CD4-positive, alpha-beta T cell treated with Interleukin-4 for 4 hours (primary cell): ENCODE measurements at regions not wholly inside any gene's neighbourhood (a gene's known extent, or its start where the extent isn't known, plus 50 kb on each side); places are given as distances from the start of the nearest gene placed in this dataset.
"Not testable (repeated sequence)": the region's sequence is repeated elsewhere in the genome, so short reads cannot be mapped to it uniquely, and the experiment has no call there.

Experiments used
- DNase-seq: peaks from one replicate; pipeline ENCODE4 v3.0.0-alpha.2; 2020

DNA sequence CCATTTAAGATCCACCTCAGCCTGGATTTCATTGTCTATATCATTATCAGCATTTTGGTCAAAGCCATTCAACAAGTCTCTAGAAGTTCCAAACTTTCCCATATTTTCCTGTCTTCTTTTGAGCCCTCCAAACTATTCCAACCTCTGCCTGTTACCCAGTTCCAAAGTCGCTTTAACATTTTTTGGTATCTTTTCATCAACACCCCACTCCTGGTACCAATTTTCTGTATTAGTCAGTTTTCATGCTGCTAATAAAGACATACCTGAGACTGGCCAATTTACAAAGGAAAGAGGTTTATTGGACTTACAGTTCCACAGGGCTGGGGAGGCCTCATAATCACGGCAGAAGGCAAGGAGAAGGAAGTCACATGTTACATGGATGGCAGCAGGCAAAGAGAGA, 982.9 kb downstream of the TAF11L14 start:
- not testable (repeated sequence) for DNase-seq

DNA sequence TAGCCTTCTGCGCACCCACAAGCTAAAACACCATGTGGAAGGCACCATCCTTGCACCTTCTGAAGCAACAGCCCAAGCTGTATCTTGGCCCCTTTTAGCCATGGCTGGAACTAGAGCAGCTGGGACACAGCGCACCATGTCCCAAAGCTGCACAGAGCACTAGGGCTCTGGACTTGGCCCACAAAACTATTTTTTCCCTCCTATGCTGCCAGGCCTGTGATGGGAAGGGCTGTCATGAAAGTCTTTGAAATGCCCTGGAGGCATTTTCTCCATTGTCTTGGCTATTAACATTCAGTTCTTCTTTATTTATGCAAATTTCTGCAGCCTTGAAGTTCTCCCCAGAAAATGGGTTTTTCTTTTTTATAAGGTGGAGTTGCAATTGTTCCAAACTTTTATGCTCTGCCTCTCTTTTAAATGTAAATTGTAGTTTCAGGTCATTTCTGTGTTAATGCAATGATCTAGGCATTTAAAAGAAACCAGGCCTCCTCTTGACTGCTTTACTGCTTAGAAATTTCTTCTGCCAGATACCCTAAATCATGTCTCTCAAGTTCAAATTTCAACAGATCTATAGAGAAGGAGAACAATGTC, 996.3 kb downstream of the TAF11L14 start:
- DNase-seq, result no peak

DNA sequence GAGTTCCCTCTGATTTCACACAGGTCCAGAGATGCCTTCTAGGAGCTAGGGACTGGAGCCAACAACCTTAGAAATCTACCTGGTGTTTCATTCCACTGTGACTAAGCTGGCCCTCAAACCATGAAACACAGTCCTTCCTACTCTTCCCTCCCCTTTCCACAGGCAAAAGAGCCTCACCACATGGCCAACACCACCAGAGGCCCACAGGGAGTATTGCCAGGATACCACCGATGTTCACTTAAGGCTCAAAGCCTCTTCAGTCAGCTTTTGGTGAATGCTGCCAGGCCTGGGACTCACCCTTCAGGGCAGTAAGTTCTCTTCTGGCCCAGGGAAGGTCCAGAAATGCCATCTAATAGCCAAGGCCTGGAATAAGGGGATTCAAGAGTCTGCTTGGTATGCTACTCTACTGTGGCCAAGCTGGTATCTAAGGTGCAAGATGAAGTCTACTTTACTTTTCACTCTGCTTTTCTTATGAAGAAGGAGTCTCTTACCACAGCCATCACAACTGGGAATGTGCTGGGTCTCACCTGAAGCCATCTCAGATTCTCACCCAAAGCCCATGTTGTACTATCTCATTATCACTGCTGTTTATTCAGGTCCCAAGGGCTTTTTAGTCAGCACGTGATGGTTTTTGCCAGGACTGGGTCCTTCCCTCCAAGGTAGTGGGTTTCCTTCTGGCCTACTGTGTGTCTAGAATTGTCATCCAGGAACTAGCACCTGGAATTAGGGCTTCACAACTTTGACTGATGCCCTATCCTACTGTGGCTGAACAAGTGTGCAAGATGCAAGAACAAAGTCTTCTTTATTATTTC, 1018.4 kb downstream of the TAF11L14 start:
- no peak for DNase-seq

DNA sequence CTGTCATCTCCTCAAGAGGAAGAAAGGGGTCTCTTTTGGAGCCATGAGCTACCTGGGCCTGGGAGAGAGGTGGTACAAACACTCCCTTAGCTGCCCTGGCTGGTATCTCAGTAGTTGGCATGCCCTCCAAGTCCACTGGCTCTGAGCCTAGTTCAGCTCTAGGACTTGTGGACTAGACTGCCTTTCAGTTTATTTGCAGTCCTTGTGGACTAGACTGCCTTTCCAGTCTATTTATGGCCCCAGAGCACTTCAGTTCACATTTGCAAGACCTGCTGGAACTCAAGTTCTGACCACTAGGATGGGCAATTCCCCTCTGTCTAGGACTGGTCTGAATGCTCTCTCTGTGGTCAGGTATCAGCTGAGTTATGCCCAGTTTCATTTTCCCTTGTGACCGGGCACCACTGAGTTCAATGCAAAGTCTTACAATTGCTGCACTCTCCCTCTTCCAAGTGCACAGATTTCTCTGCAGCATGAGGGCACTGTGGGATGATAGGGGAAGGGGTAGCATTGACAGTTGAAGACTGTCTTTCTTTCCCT, 1019.0 kb downstream of the TAF11L14 start:
- DNase-seq, result no peak

DNA sequence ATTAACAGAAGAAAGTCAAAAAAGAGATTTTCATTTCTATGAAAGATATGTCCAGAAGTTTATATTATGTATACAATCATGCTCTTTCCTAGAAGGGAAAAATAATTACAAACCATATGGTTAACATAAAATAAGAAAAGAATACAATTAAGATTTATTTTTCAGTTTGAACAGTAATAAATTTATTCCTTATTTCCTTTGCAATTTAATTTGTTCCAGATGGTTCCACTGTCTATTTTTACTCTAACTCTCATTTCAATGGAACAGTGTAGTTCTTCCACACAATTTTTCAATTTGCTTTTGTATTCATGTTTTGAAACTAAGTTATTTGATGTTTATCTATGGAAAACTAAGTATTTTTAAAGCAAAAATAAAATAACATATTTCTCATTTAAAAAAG, 1026.3 kb downstream of the TAF11L14 start:
- no peak for DNase-seq

DNA sequence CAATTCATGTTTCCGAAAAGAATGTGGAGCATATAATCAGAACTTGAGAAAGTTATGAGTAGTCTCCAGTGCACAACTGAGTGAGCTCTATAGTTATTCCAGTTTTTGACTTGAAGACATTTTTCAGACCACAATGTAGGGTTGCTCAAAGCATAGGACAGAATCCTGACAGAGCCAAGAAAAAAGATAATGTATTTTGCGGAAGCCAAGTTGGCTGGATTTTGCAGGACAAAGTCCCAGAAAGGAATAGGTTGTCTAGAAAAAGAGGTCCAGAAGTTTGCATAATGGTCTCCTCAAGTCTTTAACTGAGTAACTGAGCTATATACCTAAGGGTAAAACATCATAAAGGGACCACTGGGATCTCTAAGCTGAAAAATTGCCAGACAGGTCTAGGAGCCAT, 1028.0 kb downstream of the TAF11L14 start:
- DNase-seq, result no peak

DNA sequence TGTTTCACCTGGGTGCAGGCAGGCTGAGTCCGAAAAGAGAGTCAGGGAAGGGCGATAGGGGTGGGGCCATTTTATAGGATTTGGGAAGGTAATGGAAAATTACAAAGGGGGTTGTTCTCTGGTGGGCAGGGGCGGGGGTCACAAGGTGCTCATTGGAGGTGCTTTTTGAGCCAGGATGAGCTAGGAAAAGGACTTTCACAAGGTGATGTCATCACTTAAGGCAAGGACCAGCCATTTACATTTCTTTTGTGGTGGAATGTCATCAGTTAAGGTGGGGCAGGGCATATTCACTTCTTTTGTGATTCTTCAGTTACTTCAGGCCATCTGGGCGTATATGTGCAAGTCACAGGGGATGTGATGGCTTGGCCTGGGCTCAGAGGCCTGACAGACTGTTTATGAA, 1040.0 kb downstream of the TAF11L14 start:
- DNase-seq, result not testable (repeated sequence)

DNA sequence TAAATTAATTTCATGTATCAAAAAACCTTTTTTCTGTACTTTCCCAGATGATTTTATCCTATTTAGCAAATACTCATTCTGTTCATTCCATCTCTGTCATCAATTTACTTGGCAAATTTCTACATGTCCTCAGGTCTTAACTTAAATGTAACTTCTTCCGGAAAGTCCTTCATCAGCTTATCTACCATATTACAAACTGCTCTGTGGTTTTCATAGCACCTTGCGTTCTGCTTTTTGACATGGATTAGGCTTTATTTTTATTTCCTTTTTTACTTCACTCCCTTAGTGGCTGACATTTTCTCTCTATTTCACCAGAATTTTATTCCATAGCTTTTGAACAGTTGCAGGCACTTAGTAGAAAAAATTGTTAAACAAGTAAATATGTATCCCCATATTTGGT, 1040.8 kb downstream of the TAF11L14 start:
- DNase-seq, result no peak

DNA sequence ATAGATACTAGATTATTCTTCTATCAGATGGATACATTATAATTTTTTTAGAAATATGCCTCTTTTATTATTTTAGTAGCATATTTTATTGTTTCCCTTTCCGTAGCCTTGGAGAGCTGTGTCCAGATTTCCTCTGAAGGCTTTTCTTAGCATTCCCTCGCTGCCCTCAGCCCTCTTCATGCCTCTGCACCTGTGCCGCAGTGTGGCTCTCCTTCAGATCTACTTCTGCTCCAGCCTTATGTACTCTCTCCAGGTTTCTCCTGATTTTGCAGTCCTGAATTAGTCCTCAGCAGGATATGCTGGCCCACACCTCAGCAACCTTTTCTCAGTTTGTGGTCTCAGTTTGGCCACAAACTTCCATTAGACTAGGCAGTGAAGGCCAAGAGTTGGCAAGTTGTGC, 1052.0 kb downstream of the TAF11L14 start:
- no peak for DNase-seq

DNA sequence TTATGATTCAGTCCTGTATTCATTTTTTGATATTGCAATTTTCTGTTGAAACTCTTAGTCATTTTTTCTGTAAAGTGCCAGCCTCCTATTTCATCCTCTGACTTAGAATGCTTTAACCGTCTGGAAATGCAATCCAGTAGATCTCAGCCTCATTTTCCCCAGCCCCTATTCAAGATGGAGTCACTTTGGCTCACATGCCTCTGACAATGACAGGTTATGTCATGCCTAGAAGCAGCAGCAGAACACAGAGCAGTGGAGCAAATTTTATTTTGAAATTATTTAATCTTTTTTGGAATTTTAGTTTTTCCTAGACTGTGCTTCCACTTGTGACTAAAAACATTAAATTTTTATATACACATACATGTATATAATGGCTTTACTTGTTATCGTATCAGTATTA, 1053.2 kb downstream of the TAF11L14 start:
- DNase-seq, result no peak

DNA sequence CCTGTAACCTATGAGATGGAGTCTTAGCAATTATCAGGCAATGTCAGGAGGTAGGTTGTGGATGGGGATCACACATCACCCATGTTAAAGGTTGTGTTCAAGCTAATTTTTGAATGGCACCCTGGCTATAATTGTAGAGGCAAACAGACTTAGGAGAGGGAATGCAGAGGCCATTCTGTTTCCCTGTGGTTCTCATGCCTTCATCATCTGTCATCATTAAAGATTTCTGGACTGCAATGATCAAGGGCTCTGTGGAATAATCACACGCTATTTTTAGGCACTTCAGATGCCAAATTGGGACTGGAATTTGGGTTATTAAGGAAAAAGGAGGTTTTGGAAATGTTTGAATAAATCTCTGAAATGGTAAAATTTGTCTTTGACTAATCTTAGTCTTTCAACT, 1065.4 kb downstream of the TAF11L14 start:
- no peak for DNase-seq

DNA sequence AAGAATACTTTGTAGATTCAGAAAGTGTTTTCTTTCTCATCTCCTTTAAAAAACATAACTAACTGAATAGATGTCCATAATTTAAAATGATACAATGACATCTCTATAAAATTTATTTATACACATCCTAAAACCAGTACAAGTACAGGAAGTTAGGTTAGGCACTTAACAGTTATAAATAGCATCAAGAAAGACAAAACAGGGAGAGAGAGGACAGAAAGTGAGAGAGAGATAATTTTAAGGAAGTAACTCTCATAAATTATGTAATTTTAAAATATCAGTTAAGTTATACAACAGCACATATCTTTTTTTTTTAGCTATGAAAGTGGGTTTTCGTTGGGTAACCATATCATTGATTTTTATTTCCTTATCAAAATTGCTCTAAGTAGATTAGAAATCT, 1068.6 kb downstream of the TAF11L14 start:
- no peak for DNase-seq

DNA sequence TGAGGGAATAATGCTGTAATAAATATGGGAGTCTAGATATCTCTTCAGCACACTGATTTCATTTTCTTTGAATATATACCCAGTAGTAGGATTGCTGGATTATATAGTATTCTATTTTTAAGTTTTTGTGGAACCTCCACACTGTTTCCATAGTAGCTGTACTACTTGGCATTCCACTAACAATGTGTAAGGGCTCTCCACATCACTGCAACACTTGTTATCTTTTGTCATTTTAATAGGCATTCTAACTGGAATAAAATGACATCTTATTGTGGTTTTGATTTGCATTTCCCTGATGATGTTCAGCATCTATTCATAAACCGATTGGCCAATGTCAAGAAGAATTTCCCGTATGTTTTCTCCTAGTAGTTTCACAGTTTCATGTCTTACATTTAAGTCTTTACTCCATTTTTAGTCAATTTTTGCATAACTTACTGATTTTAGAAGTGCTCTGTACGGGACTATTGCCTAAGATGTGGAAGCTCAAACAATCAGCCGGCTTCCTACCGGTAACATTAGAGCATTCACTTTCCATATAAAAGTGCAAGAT, 1078.8 kb downstream of the TAF11L14 start:
- DNase-seq, result no peak

DNA sequence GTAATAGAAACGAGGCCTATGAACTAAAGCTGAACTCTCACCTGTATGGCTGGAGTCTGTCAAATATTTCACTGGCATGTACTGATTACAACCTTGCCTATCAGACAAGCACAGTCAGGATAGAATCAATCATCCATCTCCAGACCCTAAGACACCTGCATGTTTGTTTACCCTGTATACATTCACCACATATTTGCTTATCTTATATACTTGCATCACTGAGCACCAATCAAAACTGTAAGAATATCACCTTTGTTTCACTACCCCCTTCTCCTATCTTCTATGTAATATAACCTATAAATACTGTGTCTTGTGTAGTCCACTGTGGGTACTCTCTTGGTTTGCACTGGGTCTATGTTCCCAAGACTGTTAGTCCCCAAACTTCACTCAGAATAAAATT, 1085.7 kb downstream of the TAF11L14 start:
- DNase-seq, result no peak

DNA sequence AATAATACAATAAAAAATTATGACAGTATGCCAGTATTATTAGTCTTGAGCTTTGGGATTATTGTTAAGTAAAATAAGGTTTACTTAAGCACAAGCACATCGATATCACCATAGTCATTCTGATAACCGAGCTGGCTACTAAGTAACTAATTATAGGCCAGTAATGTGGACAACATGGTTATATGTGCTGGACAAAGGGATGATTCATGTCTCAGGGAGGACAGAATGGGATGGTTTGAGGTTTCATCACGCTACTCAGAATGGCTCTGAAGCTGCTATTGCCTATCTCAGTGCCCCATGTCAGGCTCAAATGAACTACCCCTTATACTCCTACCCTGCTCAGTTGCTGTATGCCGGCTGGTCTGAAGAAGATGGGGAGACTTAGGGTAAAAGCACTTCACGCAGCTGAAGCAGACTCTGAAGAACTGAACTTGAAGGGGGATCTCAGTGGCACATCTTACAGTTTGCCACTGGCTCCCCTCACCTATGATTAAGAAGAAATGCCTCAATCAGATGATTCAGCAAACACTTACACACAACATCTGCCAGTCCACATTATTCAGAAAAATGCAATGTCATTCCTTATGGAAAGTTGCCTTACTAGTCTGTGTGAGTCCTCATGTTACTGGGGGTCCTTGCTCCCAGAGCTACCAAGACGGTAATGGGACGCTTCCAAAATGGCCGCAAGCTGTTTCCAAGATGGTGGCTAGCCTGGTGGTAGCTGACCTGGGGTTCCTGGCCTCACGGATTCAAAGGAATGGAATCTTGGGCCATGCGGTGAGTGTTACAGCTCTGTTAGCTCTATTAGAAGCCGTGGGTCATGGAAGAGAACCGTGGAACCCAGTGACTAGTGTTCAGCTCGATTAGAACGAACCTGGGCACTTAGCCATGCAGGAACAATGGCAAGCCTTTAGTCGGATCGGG, 1098.6 kb downstream of the TAF11L14 start:
- no peak for DNase-seq

DNA sequence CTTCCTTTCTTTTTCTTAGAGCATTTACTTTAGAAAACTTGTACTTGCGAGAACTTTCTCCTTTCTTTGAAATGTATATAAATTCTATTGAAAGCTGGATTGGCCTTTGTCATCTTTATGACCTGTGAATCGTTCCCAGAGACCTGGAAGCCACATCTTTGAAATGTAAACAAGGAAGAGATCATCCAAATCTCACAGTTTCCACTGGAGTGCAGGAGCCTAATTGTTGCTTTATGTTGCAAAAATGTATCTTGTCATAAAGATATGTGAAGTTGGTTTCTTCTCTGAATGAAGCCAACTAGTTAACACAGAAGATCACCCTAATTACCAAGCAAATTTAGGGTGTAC, 1101.8 kb downstream of the TAF11L14 start:
- no peak for DNase-seq

DNA sequence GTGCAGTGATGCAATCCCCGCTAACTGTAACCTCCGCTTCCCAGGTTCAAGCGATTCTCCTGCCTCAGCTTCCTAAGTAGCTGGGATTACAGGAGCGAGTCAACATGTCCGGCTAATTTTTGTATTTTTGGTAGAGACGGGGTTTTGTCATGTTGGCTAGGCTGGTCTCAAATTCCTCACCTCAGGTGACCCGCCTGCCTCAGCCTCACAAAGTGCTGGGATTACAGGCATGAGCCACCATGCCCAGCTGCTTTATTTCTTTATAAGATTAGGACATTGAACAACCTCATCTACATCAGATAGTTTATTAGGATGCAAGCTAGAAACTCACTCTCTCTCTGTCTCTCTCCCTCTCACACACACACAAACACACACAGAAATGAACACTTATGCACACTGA, 1102.5 kb downstream of the TAF11L14 start:
- DNase-seq, result not testable (repeated sequence)

DNA sequence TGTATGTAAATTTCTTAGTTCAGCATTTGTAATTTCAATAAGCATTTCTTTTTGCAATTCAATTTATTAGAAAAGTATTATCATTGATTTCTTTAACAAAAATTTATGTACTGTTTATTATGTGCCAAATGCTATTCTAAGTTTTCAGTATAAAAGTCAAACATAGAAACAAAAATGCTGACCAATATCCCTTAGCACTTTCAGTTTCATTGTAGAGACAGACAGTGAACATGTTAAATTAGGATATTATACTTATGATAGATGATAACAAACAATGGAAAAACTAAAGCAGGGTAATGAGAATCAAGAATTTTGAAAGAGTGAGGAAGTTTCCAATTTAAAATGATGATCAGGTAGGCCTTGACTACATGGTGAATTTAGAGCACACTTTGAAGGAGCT, 1106.0 kb downstream of the TAF11L14 start:
- DNase-seq, result no peak

DNA sequence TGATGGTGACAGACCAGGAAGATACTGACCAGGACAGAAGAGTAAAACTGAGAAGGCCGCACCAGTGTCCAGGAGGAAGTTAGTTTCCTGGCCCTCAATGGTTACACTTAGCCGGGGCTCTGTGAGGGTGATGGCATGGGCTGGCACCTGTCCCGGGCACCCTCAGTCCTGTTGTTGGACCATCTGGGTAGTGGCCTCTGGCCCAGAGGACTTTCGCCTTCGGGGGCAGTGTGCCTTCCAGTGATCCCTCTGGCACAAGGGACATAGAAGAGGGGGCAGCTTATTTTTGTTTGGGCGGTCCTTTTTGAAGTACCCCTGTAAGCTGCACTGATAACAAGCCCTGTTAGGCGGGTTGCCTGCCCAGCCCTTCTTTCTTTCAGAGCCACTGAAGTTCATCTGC, 1108.6 kb downstream of the TAF11L14 start:
- DNase-seq, result no peak

DNA sequence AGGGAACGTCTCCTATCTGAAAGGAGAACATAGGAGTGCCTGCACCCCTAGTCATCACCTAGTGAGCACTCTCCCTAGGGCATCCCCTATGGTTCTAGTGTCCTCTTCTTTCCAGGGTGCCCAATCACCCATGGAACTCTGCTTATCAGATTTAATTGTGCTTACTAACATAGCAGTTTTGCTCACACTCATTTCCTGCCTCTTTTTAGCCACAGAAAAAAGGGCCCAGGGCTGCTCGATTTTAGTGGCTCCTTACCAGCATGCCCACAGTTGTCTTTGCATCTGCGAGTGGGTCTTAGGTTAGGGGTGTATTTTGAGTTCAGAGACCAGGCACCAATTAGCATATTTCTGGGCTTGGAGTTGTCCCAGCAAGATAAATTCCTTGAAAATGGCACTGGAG, 1110.2 kb downstream of the TAF11L14 start:
- DNase-seq, result peak; percentile 30

DNA sequence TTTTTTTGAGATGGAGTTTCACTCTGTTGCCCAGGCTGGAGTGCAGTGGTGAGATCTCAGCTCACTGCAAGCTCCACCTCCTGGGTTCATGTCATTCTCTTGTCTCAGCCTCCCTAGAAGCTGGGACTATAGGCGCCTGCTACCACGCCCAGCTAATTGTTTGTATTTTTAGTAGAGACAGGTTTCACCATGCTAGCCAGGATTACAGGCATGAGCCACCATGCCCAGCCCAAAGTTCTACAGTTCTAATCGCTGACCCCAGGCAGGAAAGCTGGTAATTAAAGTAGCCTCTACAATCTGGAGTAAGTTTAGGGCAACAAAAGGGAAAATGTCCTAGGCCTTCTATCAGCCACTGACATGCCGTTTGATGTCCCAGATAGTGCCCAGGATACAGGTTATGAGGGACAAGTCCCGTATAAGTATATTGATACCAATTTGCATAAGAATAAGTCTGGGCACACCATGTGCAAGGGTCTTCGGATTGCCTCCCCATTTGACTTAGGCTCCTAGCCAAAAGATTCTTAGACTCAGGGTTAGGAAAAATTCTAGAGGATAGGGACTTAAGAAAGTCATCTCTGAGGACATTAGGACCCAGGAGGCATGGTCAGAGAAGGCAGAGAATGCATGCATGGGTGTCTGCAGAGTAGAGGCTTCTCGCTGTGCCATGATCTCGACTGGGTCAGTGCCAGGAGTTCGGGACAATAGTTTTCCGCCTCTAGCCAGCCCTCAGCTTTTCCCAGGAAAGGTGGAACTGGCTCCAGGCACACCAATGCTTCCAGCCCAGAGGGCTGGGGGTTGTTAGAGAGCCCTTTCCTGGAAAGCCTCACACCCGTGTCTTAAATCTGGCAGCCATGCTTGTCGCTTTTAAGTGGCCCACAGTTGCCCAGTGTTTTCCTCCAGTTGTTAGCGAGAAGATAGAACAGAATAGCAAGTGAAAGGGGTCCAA, 1111.1 kb downstream of the TAF11L14 start:
- DNase-seq, result peak; percentile 68
